GM19397 (cell line): ENCODE measurements at regions not wholly inside any gene's neighbourhood (a gene's known extent, or its start where the extent isn't known, plus 50 kb on each side); places are given as distances from the start of the nearest gene placed in this dataset.
"Not testable (repeated sequence)": the region's sequence is repeated elsewhere in the genome, so short reads cannot be mapped to it uniquely, and the experiment has no call there.

Experiments used
- ATAC-seq: cut with Tn5 transposase; IDR thresholded peaks from one replicate; pipeline ENCODE4 v1.9.1; 2021; ENCODE audit warnings: mild to moderate bottlenecking, moderate library complexity; ENCODE audit not compliant: unreplicated experiment

GRCh38 chr16:33710696-33711087 lies 251.3 kb downstream of the TP53TG3F start:
- not testable (repeated sequence) for ATAC-seq

DNA sequence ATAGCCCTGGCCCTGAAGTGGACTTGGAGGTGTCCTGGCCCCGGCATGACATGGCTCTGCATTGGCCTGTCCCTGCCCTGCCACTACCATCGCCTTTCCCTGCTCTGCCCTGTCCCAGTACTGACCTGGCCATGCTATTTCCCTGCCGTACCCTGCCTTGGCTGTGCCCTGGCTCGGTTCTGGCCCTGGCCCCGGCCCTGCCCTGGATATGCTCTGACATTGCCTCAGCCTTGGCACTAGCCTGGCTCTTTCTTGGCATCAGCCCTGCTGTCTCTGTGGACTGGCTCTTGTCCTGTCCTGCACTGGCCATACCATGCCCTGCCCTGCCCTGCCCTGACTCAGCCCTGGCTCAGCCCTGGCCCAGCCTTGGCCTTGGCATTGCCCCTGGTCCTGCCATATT lies 252.2 kb downstream of the TP53TG3F start:
- not testable (repeated sequence) for ATAC-seq

GRCh38 chr16:33712308-33712707 lies 252.9 kb downstream of the TP53TG3F start:
- ATAC-seq, result not testable (repeated sequence)

GRCh38 chr16:33712851-33713709 lies 253.7 kb downstream of the TP53TG3F start:
- not testable (repeated sequence) for ATAC-seq

DNA sequence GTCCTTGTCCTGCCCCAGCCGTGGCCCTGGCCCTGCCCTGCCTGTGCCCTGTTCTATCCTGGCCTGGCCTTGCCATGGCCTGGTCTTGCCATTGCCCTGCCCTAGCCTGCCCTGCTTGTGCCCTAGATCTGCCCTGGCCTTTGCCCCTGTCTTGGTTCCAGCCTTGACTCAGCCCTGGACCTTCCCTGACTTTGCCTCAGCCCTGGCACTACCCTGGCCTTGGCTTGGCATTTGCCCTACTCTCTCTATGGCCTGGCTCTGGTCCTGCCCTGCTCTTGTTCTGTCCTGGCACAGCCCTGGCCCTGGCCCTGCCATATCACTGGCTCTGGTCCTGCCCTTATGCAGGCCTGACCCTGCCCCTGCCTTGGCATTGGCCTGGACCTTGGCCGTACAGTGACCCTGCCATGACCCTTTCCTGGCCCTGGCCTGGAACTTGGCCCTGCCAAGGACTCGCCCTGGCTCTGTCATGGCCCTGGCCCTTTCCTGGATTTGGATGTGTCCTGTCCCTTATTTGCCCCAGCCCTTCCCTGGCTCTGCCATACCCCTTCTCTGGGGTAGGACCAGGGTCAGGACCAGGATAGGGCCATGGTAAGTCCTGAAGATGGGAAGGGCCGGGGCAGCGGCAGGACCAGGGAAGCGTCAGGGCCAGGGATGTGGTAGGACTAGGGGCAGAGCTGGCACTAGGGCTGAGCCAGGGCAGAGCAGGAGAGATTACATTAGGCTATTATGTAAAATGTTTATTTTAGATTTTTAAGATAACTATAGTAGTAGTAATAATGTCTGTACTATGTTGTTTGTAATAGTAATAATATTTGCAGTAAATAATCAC lies 254.5 kb downstream of the TP53TG3F start:
- not testable (repeated sequence) for ATAC-seq

- ATAC-seq, result not testable (repeated sequence)
Observed at GRCh38 chr16:33731167-33731566, 271.8 kb downstream of the TP53TG3F start.

- not testable (repeated sequence) for ATAC-seq
Observed at GRCh38 chr16:33734650-33735049, 275.2 kb downstream of the TP53TG3F start.

DNA sequence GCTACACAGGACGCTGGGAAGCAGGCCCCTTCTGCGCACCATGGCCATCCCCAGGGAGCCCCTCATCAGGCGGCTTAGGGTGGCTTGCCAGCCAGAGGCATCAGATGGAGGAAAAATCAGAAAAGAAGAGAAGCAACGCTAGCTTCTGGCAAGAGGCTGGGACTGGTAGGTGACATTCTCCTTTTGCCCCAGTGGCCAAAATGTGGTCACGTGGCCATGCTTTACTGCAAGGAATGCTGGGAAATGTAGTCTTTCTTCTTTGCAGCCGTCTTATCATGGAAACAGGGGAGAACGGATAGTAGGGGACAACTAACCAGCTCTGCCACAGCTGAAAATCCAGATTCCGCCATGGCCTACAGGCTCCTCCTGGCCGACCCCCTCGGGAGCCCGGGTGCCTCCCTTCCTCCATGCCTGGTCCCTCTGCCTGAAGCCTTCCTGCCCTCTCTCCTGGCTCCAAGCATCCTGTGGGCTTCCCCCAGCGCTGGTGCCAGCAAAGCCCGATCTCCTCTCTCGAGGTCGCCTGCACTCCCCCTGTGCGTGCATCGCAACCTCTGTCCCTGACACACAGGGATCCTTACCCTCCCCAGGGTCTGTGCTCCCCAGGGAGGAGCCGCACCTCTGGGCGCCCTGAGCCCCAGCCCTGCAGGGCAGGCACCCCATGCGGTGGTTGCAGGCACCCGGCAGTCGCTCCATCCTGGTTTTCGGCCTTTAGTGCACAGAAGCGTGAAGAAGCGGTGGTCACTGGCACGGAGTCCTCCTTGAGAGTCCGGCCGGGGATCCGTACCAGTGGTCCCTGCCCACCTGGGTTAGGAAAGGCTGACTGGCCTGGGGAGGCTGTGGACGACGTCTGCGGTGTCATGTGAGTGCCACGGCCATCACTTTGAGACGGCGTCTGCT lies 307.7 kb downstream of the TP53TG3F start:
- not testable (repeated sequence) for ATAC-seq

DNA sequence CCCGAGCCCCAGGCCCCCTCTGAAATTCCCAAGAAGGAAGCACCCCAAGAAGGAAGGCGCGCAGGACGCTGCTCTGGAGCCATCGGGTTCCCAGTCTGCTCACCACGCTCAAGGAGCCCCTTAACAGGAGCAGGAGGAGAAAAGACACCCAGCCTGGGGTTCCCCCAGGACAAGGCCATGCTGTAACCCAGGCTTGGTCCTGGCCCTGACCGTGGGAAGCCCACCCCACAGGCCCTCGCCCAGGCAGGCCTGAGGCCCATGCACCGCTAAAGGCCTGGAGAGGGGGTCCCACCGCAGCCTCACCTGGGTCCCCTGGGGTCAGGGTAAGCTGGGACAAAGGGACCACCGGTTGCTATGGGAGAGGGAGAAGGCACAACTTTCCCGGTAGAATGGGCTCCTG lies 309.3 kb downstream of the TP53TG3F start:
- ATAC-seq, result not testable (repeated sequence)

GRCh38 chr16:33769180-33769846 lies 309.9 kb downstream of the TP53TG3F start:
- ATAC-seq, result not testable (repeated sequence)

- not testable (repeated sequence) for ATAC-seq
Observed at GRCh38 chr16:33770478-33770877, 311.1 kb downstream of the TP53TG3F start.

GRCh38 chr16:33771211-33771610 lies 311.8 kb downstream of the TP53TG3F start:
- not testable (repeated sequence) for ATAC-seq

GRCh38 chr16:33773966-33774365 lies 314.6 kb downstream of the TP53TG3F start:
- not testable (repeated sequence) for ATAC-seq

DNA sequence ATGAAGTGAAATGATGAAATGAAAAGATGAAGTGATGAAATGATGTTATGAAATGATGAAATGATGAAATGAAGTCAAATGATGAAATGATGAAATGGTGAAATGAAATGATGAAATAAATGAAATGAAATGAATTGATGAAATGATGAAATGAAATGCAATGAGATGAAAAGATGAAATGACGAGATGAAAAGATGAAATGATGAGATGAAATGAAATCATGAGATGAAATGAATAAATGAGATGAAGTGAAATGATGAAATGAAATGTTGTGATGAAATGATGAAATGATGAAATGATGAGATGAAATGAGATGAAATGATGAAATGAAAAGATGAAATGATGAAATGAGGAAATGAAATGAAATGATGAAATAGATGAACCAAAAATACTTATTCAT lies 315.3 kb downstream of the TP53TG3F start:
- ATAC-seq, result not testable (repeated sequence)

DNA sequence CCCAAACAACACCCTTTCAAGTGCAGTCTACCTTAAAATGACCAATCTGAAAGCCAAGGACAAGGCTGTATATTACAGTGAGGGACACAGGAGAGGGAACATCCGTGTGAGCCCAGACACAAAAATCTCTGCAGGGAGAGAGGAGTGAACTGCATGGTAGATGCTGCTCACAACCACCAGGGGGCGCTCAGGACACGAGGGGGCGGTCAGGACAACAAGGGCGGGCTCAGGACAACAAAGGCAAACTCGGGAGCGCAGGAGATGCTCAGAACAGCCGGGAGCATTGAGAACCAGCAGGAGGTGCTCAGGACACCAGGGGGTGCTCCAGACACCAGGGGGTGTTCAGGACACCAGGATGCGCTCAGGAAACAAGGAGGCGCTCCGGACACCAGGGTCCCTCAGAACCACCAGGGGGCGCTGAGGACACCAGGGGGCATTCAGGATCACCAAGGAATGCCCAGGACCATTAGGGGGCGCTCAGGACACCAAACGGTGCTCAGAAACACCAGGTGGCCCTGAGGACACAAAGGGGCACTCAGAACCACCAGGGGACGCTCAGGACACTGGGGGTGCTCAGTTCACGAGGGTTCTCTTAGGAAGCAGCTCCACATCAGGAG lies 357.0 kb downstream of the TP53TG3F start:
- ATAC-seq, result not testable (repeated sequence)

GRCh38 chr16:33824736-33825135 lies 365.3 kb downstream of the TP53TG3F start:
- ATAC-seq, result not testable (repeated sequence)

DNA sequence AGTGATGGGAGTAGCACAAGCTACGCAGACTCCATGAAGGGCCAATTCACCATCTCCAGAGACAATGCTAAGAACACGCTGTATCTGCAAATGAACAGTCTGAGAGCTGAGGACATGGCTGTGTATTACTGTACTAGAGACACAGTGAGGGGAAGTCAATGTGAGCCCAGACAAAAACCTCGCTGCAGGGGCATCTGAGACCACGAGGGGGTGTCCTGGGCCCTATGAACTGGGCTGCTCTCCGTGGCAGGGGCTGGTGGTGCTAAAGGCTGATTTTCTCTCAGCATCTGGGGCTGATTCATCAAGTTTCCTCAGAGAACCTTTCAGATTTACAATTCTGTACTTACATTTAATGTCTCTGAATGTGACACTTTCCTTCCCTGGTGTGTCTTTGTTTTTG lies 368.1 kb downstream of the TP53TG3F start:
- ATAC-seq, result not testable (repeated sequence)

DNA sequence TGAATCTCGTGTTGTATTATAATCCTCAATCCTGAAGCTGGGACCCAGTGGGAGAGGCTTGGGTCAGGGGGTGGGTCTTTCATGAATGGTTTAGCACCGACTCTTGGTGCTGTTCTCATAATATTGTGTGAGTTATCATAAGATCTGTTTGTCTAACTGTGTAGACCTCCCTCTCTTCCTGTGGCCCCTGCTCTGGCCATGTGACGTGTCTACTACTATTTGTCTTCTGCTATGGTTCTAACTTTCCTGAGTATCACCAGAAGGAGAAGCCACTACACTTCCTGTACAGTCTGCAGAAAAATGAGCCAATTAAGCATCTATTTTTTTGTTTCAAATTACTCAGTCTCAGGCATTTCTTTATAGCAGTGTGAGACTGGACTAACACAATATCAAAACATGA lies 379.7 kb downstream of the TP53TG3F start:
- ATAC-seq, result not testable (repeated sequence)

GRCh38 chr16:33844533-33844932 lies 385.1 kb downstream of the TP53TG3F start:
- ATAC-seq, result not testable (repeated sequence)
